Trophoblast cell (in vitro differentiated cells and primary cell): ENCODE measurements at regions not wholly inside any gene's neighbourhood (a gene's known extent, or its start where the extent isn't known, plus 50 kb on each side); places are given as distances from the start of the nearest gene placed in this dataset.

ENCODE experiments used
- DNase-seq, 2 donors: peaks; one replicate each; pipeline ENCODE4 v3.0.0-alpha.2; 2016
- H2AFZ ChIP-seq: 2 replicates; pipeline ENCODE4 v1.6.1; 2013; ENCODE audit warnings: low read length, moderate library complexity, mild to moderate bottlenecking; ENCODE audit not compliant: insufficient read depth, poor library complexity
- H2AK5ac ChIP-seq: 2 replicates; pipeline ENCODE4 v1.6.1; 2013; ENCODE audit warnings: mild to moderate bottlenecking, low read length
- H2BK120ac ChIP-seq: 2 replicates; pipeline ENCODE4 v1.6.1; 2013; ENCODE audit warnings: low read length, mild to moderate bottlenecking, moderate library complexity; ENCODE audit not compliant: insufficient read depth, poor library complexity
- H2BK12ac ChIP-seq: 2 replicates; pipeline ENCODE4 v1.6.1; 2013; ENCODE audit warnings: mild to moderate bottlenecking, low read length, moderate library complexity
- H2BK5ac ChIP-seq: 2 replicates; pipeline ENCODE4 v1.6.1; 2013; ENCODE audit warnings: low read length, low read depth, moderate library complexity, mild to moderate bottlenecking; ENCODE audit not compliant: poor library complexity
- H3K14ac ChIP-seq: 2 replicates; pipeline ENCODE4 v1.6.1; 2013; ENCODE audit warnings: mild to moderate bottlenecking, low read length
- H3K18ac ChIP-seq: 2 replicates; pipeline ENCODE4 v1.6.1; 2013; ENCODE audit warnings: mild to moderate bottlenecking, low read length
- H3K23ac ChIP-seq: 2 replicates; pipeline ENCODE4 v1.6.1; 2013; ENCODE audit warnings: low read length
- H3K27ac ChIP-seq: 2 replicates; pipeline ENCODE4 v1.5.1; 2013; ENCODE audit warnings: low read depth, mild to moderate bottlenecking, inconsistent platforms, low read length, moderate library complexity
- H3K27me3 ChIP-seq: 2 replicates; pipeline ENCODE4 v1.6.1; 2013; ENCODE audit warnings: inconsistent platforms, mild to moderate bottlenecking, low read length, moderate library complexity; ENCODE audit not compliant: insufficient read depth
- H3K36me3 ChIP-seq, 2 experiments: 1 replicate in 1 of 2; 2 replicates in 1 of 2; pipeline ENCODE4 v1.6.1; 2013; ENCODE audit warnings: low read length in 2 of 2, mild to moderate bottlenecking in 2 of 2, moderate library complexity in 1 of 2; ENCODE audit not compliant: insufficient read depth in 2 of 2, control insufficient read depth in 1 of 2
- H3K4ac ChIP-seq: 2 replicates; pipeline ENCODE4 v1.6.1; 2013; ENCODE audit warnings: low read depth, mild to moderate bottlenecking, low read length, moderate library complexity
- H3K4me1 ChIP-seq, 2 experiments: 1 replicate in 1 of 2; 2 replicates in 1 of 2; pipeline ENCODE4 v1.6.1; 2013; ENCODE audit warnings: low read length in 2 of 2, mild to moderate bottlenecking in 2 of 2, moderate library complexity in 1 of 2; ENCODE audit not compliant: insufficient read depth in 2 of 2, control insufficient read depth in 1 of 2
- H3K4me2 ChIP-seq: 2 replicates; pipeline ENCODE4 v1.6.1; 2013; ENCODE audit warnings: inconsistent platforms, mild to moderate bottlenecking, low read length, moderate library complexity
- H3K4me3 ChIP-seq: 2 replicates; pipeline ENCODE4 v1.5.1; 2013; ENCODE audit warnings: mild to moderate bottlenecking, low read depth, low read length, inconsistent platforms
- H3K79me1 ChIP-seq: one replicate; pipeline ENCODE4 v1.6.1; 2013; ENCODE audit warnings: low read length
- H3K79me2 ChIP-seq: 2 replicates; pipeline ENCODE4 v1.6.1; 2013; ENCODE audit warnings: low read length, mild to moderate bottlenecking; ENCODE audit not compliant: control insufficient read depth, insufficient read depth, poor library complexity
- H3K9ac ChIP-seq: 2 replicates; pipeline ENCODE4 v1.6.1; 2013; ENCODE audit warnings: mild to moderate bottlenecking, low read length
- H3K9me3 ChIP-seq: 2 replicates; pipeline ENCODE4 v1.6.1; 2013; ENCODE audit warnings: low read depth, mild to moderate bottlenecking, control low read depth, inconsistent platforms, low read length; ENCODE audit not compliant: insufficient read depth
- H4K12ac ChIP-seq: 2 replicates; pipeline ENCODE4 v1.6.1; 2013; ENCODE audit warnings: low read depth, mild to moderate bottlenecking, low read length, moderate library complexity
- H4K8ac ChIP-seq: 2 replicates; pipeline ENCODE4 v1.6.1; 2013; ENCODE audit warnings: low read depth, mild to moderate bottlenecking, low read length, moderate library complexity
- H4K91ac ChIP-seq: one replicate; pipeline ENCODE4 v1.6.1; 2013; ENCODE audit warnings: low read depth, mild to moderate bottlenecking, low read length, moderate library complexity
- WGBS: extraction: QIAGEN DNeasy Blood & Tissue Kit; methylation state at CpG from one replicate; pipeline ENCODE4 v1.1.7; 2013; ENCODE audit warnings: missing lambda C conversion rate; ENCODE audit not compliant: insufficient read length, insufficient coverage; ENCODE audit errors: extremely low coverage; 5-methylcytosine and 5-hydroxymethylcytosine counted together

- H2AK5ac ChIP-seq: no peak overlapping the region
- H3K79me2 ChIP-seq: no peaks in the 10 kb centered on the region
- no peak overlapping the region for H2BK120ac ChIP-seq
- H3K18ac ChIP-seq: no peak overlapping the region
- no peak overlapping the region for H2AFZ ChIP-seq
- no peak overlapping the region for H3K14ac ChIP-seq
- H3K27ac ChIP-seq: no peak overlapping the region
- no peak overlapping the region for H3K4me3 ChIP-seq
- H3K4me2 ChIP-seq: no peak overlapping the region
- no peaks in the 10 kb centered on the region for H3K79me1 ChIP-seq
- H3K9me3 ChIP-seq: no peaks in the 10 kb centered on the region
- WGBS: no CpG with 5 or more reads among the region's 1 CpG
- H3K9ac ChIP-seq: no peak overlapping the region
- no peak overlapping the region for H4K91ac ChIP-seq
- no peak overlapping the region for H3K4ac ChIP-seq
- no peak overlapping the region for H4K8ac ChIP-seq
- no peak overlapping the region for H2BK5ac ChIP-seq
- DNase-seq: no peak
- no peak overlapping the region for H2BK12ac ChIP-seq
- no peak overlapping the region for H4K12ac ChIP-seq
- H3K27me3 ChIP-seq: no peaks in the 10 kb centered on the region
- H3K23ac ChIP-seq: no peak overlapping the region
- peaks cover 0 to 2% of the 10 kb centered on the region in 2 experiments for H3K4me1 ChIP-seq
- no peaks in the 10 kb centered on the region for H3K36me3 ChIP-seq
Observed at GRCh38 chr6:167056370-167056769, 57.2 kb downstream of the CEP43 start.

- no peak overlapping the region for H3K4ac ChIP-seq
- H4K12ac ChIP-seq: no peak overlapping the region
- no peaks in the 10 kb centered on the region for H3K27me3 ChIP-seq
- H3K9ac ChIP-seq: no peak overlapping the region
- no peak overlapping the region for H2BK12ac ChIP-seq
- no peak overlapping the region for H3K4me3 ChIP-seq
- no peak overlapping the region for H3K14ac ChIP-seq
- no peak for DNase-seq
- no peak overlapping the region for H3K4me2 ChIP-seq
- no peaks in the 10 kb centered on the region for H3K36me3 ChIP-seq
- H3K79me1 ChIP-seq: no peaks in the 10 kb centered on the region
- no CpG with 5 or more reads among the region's 3 CpGs for WGBS
- no peaks in the 10 kb centered on the region for H3K79me2 ChIP-seq
- no peak overlapping the region for H3K27ac ChIP-seq
- no peak overlapping the region for H4K8ac ChIP-seq
- H2BK5ac ChIP-seq: no peak overlapping the region
- no peaks in the 10 kb centered on the region for H3K9me3 ChIP-seq
- H3K4me1 ChIP-seq: peaks cover 0 to 2% of the 10 kb centered on the region in 2 experiments
- H4K91ac ChIP-seq: no peak overlapping the region
- H3K23ac ChIP-seq: no peak overlapping the region
- no peak overlapping the region for H3K18ac ChIP-seq
- H2BK120ac ChIP-seq: no peak overlapping the region
- H2AFZ ChIP-seq: no peak overlapping the region
- no peak overlapping the region for H2AK5ac ChIP-seq
Observed at GRCh38 chr6:167058261-167058660, 59.1 kb downstream of the CEP43 start.
